ENCODE measurements at regions not wholly inside any gene's neighbourhood (a gene's known extent, or its start where the extent isn't known, plus 50 kb on each side); places are given as distances from the start of the nearest gene placed in this dataset.

DNA sequence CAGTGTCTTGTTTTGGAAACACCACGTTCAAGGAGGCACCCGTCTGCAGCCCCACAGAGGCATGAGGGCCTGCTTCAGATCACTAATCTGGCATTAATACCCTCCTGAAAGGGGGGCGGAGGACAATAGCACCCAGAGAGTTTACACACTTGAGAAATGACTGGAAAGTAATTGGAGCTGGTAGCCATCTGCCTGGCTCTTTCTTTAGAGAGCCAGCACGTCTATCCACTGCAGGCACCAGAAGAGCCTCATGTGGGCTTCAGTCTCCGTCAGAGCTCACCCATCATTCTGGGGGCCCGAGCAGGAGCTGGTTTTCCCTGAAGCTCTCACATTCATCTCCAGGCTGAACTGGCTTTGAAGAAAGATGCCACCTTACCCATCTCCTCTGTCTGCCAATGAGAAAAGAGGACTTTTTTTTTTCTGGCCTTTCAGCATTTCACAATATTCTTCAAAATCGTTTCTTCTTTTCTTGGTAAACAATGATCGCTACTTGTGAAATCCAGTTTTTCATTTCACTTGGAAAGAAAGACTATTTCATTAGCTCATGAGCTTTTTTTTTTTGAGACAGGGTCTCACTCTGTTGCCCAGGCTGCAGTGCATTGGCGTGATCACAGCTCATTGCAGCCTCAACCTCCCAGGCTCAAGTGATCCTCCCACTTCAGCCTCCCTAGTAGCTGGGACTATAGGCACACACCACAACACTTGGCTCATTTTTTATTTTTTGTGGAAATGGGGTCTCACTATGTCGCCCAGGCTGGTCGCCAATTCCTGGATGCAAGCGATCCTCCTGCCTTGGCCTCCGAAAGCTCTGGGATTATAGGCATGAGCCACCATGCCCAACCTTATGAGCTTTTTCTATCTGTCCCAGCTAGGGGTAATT, 124.7 kb upstream of the ZNF217 start:
- Mint-ChIP-seq H3K36me3 (ENCODE audit: low read depth) (no peaks in the 10 kb centered on the region), H3K4me3 (ENCODE audit: unreplicated experiment) (no peak overlapping the region), H3K27me3 (ENCODE audit: low read depth) (no peaks in the 10 kb centered on the region), H3K9me3 (ENCODE audit: low read depth) (no peaks in the 10 kb centered on the region), H3K4me1 (ENCODE audit: low read depth) (peaks cover 9% of the 10 kb centered on the region), H3K27ac (ENCODE audit: unreplicated experiment) (no peak overlapping the region)
- DNase-seq (ENCODE audit: low spot score), result no peak
- TF ChIP-seq, protein P1, sequence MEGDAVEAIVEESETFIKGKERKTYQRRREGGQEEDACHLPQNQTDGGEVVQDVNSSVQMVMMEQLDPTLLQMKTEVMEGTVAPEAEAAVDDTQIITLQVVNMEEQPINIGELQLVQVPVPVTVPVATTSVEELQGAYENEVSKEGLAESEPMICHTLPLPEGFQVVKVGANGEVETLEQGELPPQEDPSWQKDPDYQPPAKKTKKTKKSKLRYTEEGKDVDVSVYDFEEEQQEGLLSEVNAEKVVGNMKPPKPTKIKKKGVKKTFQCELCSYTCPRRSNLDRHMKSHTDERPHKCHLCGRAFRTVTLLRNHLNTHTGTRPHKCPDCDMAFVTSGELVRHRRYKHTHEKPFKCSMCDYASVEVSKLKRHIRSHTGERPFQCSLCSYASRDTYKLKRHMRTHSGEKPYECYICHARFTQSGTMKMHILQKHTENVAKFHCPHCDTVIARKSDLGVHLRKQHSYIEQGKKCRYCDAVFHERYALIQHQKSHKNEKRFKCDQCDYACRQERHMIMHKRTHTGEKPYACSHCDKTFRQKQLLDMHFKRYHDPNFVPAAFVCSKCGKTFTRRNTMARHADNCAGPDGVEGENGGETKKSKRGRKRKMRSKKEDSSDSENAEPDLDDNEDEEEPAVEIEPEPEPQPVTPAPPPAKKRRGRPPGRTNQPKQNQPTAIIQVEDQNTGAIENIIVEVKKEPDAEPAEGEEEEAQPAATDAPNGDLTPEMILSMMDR (IDR thresholded peaks at IDR 0.05), result no peak

DNA sequence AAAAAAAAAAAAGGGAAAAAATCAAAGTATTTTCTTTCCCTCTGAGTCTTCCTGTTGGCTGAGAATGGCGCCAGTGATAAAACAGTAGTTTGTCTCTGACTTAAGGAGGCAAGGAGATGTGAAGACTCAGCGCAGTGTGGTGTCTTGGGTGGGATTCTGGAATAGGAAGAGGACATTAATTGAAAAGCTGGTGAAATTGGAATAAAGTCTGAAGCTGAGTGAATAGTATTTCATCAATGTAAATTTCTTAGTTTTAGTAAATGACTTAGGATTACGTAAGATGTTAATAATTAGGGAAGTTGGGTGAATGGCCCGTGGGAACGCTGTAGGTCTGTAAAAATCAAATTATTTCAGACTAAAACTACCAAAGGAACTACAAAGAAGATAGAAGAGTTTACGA, 122.8 kb upstream of the ZNF217 start:
- DNase-seq (ENCODE audit: low spot score), result no peak
- Mint-ChIP-seq H3K36me3 (ENCODE audit: low read depth) (no peaks in the 10 kb centered on the region), H3K9me3 (ENCODE audit: low read depth) (no peaks in the 10 kb centered on the region), H3K27ac (ENCODE audit: unreplicated experiment) (no peak overlapping the region), H3K27me3 (ENCODE audit: low read depth) (no peaks in the 10 kb centered on the region), H3K4me3 (ENCODE audit: unreplicated experiment) (no peak overlapping the region), H3K4me1 (ENCODE audit: low read depth) (peaks cover 7% of the 10 kb centered on the region)
- TF ChIP-seq, protein P1 (IDR thresholded peaks at IDR 0.05), result no peak

DNA sequence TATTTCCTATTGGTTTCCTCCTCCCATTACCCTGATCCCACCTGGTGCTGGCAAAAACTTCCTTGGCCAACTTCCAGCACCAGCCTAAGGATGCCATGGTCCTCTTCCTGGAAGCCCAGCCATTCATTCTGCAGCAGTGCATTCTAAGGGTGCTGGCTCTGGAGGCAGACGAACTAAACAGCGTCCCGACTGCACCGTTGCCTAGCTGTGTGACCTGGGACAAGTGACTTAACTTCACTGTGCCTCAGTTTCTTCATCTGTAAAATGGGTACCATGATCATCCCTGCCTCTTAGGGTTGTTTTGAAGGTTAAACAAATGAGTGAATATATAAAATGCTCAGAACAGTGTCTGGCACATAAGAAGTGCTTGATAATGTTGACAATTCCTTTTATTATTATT, 120.9 kb upstream of the ZNF217 start:
- TF ChIP-seq, protein P1 (IDR thresholded peaks at IDR 0.05), result no peak
- DNase-seq (ENCODE audit: low spot score), result no peak
- H3K27ac Mint-ChIP-seq (ENCODE audit: unreplicated experiment), result no peak overlapping the region
- H3K27me3 Mint-ChIP-seq (ENCODE audit: low read depth), result no peaks in the 10 kb centered on the region
- H3K4me1 Mint-ChIP-seq (ENCODE audit: low read depth), result peaks cover under 1% of the 10 kb centered on the region
- no peak overlapping the region for H3K4me3 Mint-ChIP-seq (ENCODE audit: unreplicated experiment)
- no peaks in the 10 kb centered on the region for H3K36me3 Mint-ChIP-seq (ENCODE audit: low read depth)
- H3K9me3 Mint-ChIP-seq (ENCODE audit: low read depth), result no peaks in the 10 kb centered on the region

DNA sequence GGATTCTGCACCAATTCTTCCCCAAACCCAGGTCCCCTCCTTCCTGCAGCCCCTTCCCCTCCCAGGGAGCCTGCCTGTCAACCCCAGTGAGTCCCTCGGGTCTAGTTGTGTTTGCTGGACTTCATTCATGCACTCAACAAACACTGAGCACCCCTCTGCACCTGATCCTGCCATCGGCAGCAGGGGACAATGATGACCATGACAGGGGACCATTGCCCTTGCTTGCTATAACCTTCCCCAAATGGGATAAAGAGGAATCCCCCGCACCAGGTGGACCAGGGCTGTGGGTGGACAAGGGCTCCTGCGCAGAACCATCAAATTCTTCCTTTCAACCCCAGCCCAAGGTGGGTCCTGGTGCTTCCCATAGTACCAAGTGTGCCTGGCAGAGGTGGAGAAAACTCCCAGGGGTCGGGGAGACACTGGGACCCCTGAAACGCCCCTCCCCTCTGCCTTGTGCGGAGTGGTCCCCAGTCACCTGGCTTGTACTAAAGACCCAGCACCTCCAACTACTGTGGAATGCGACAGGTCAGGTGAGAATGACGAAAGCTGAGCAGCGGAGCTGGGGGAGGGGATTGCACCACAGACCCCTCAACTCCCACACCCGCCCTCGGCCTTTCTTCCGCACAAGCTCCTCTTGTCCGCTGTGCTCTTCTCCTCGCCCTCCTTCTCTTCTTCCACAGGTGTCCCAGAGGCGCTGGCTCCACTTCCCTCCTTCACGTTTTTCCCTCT, 119.9 kb upstream of the ZNF217 start:
- TF ChIP-seq, protein P1 (IDR thresholded peaks at IDR 0.05), result no peak
- H3K27ac Mint-ChIP-seq (ENCODE audit: unreplicated experiment), result no peak overlapping the region

DNA sequence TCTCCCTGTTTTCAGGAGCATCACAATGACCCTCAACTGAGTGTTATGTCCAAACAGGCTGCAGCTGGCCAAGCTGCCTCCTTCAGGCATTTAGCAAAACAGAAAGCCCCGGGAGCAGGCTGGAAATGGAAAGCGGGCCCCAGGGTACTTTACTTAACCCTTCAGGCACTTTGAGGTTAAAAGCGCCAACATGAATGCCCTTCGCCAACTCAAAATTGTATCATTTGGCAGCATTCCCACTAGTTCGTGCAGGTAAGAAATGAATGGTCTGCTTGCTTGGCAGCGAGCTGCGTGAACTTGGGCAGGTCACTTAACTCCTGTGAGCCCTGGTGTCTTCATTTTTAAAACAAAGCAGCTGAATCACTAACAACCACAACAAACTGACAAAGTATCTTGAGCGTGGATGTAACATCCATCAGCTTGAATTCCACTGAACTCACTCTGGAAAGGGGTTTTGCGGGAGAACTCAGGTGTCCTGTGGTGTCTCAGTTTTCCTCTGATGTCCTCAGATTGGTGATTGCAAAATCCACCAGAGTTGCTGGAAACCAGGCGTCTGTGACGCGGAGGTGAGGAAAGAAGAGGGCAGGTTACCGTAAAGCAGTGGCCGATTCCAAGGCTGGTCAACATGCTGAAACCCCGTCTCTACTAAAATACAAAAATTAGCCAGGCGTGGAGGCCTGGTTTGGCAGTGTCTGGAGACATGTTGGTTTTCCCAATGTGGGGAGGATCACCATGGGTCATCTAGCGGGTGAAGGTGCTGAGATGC, 118.8 kb upstream of the ZNF217 start:
- no peaks in the 10 kb centered on the region for H3K9me3 Mint-ChIP-seq (ENCODE audit: low read depth)
- no peaks in the 10 kb centered on the region for H3K36me3 Mint-ChIP-seq (ENCODE audit: low read depth)
- H3K4me3 Mint-ChIP-seq (ENCODE audit: unreplicated experiment), result no peak overlapping the region
- TF ChIP-seq, protein P1 (IDR thresholded peaks at IDR 0.05), result no peak
- H3K4me1 Mint-ChIP-seq (ENCODE audit: low read depth), result peaks cover 15% of the 10 kb centered on the region
- no peak for DNase-seq (ENCODE audit: low spot score)
- H3K27ac Mint-ChIP-seq (ENCODE audit: unreplicated experiment), result no peak overlapping the region
- no peaks in the 10 kb centered on the region for H3K27me3 Mint-ChIP-seq (ENCODE audit: low read depth)

More for the DNA sequence above, 119.9 kb upstream of the ZNF217 start:
- no peaks in the 10 kb centered on the region for H3K27me3 Mint-ChIP-seq (ENCODE audit: low read depth)
- no peak for DNase-seq (ENCODE audit: low spot score)
- H3K36me3 Mint-ChIP-seq (ENCODE audit: low read depth), result no peaks in the 10 kb centered on the region
- peaks cover 4% of the 10 kb centered on the region for H3K4me1 Mint-ChIP-seq (ENCODE audit: low read depth)
- no peak overlapping the region for H3K4me3 Mint-ChIP-seq (ENCODE audit: unreplicated experiment)
- H3K9me3 Mint-ChIP-seq (ENCODE audit: low read depth), result no peaks in the 10 kb centered on the region
